ENCODE measurements at regions not wholly inside any gene's neighbourhood (a gene's known extent, or its start where the extent isn't known, plus 50 kb on each side); places are given as distances from the start of the nearest gene placed in this dataset.

DNA sequence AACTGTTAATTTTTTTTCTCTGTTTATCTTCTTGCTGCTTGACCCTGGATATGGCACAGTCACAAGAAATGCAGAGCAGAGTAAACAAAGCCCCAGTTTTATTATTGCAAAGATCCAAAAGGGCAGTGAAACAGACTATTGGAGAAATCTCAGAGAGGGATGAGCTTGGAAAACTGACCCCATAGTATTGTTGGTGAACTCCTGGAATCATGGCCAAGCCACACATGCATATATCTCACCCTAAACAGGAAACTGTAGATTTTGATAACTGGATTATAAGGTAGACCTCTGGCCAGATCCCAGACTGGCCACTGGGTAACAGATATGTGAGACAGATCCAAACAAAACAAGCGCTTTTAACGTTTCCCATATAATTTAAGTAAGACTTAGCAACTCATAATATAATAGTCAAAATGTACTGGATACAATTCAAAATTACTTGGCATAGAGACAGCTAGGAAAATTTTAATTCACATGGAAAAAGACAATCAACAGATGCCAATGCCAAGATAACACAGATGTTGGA is 263.5 kb upstream of the SEMA6A start:
- no peak overlapping the region for H3K27ac ChIP-seq (ENCODE audit: low read length)
- no peak overlapping the region for H3K9ac ChIP-seq (ENCODE audit: low read length)
- H3K36me3 ChIP-seq (ENCODE audit: control insufficient read depth, low read depth, low read length) = no peaks in the 10 kb centered on the region
- no peaks in the 10 kb centered on the region for H3K4me1 ChIP-seq (ENCODE audit: control insufficient read depth, low read depth, low read length)
- H3K27me3 ChIP-seq (ENCODE audit: control insufficient read depth, insufficient read depth, low read length) = no peaks in the 10 kb centered on the region
- H3K9me3 ChIP-seq (ENCODE audit: control insufficient read depth, low read depth, low read length) = no peaks in the 10 kb centered on the region
- no peak overlapping the region for H3K4me3 ChIP-seq (ENCODE audit: low read length)

- Histone ChIP-seq H3K9ac (ENCODE audit: low read length) (no peak overlapping the region), H3K27ac (ENCODE audit: low read length) (no peak overlapping the region), H3K27me3 (ENCODE audit: control insufficient read depth, insufficient read depth, low read length) (no peaks in the 10 kb centered on the region), H3K36me3 (ENCODE audit: control insufficient read depth, low read depth, low read length) (no peaks in the 10 kb centered on the region), H3K4me3 (ENCODE audit: low read length) (no peak overlapping the region), H3K4me1 (ENCODE audit: control insufficient read depth, low read depth, low read length) (no peaks in the 10 kb centered on the region), H3K9me3 (ENCODE audit: control insufficient read depth, low read depth, low read length) (no peaks in the 10 kb centered on the region)
Measured at GRCh38 chr5:116834796-116835515, 260.3 kb upstream of the SEMA6A start.

GRCh38 chr5:116830079-116830478 is 255.5 kb upstream of the SEMA6A start:
- H3K27ac ChIP-seq (ENCODE audit: low read length) = no peak overlapping the region
- H3K4me1 ChIP-seq (ENCODE audit: control insufficient read depth, low read depth, low read length) = no peaks in the 10 kb centered on the region
- H3K9me3 ChIP-seq (ENCODE audit: control insufficient read depth, low read depth, low read length) = no peaks in the 10 kb centered on the region
- no peak overlapping the region for H3K9ac ChIP-seq (ENCODE audit: low read length)
- H3K4me3 ChIP-seq (ENCODE audit: low read length) = no peak overlapping the region
- no peaks in the 10 kb centered on the region for H3K27me3 ChIP-seq (ENCODE audit: control insufficient read depth, insufficient read depth, low read length)
- H3K36me3 ChIP-seq (ENCODE audit: control insufficient read depth, low read depth, low read length) = no peaks in the 10 kb centered on the region

- Histone ChIP-seq H3K27ac (ENCODE audit: low read length) (no peak overlapping the region), H3K36me3 (ENCODE audit: control insufficient read depth, low read depth, low read length) (no peaks in the 10 kb centered on the region), H3K9me3 (ENCODE audit: control insufficient read depth, low read depth, low read length) (no peaks in the 10 kb centered on the region), H3K27me3 (ENCODE audit: control insufficient read depth, insufficient read depth, low read length) (no peaks in the 10 kb centered on the region), H3K4me1 (ENCODE audit: control insufficient read depth, low read depth, low read length) (peaks cover 9% of the 10 kb centered on the region), H3K4me3 (ENCODE audit: low read length) (no peak overlapping the region), H3K9ac (ENCODE audit: low read length) (no peak overlapping the region)
Measured at GRCh38 chr5:116827078-116827477, 252.5 kb upstream of the SEMA6A start.

GRCh38 chr5:116825486-116825885 is 250.9 kb upstream of the SEMA6A start:
- no peak overlapping the region for H3K27ac ChIP-seq (ENCODE audit: low read length)
- no peaks in the 10 kb centered on the region for H3K9me3 ChIP-seq (ENCODE audit: control insufficient read depth, low read depth, low read length)
- no peaks in the 10 kb centered on the region for H3K36me3 ChIP-seq (ENCODE audit: control insufficient read depth, low read depth, low read length)
- H3K9ac ChIP-seq (ENCODE audit: low read length) = no peak overlapping the region
- H3K27me3 ChIP-seq (ENCODE audit: control insufficient read depth, insufficient read depth, low read length) = no peaks in the 10 kb centered on the region
- H3K4me3 ChIP-seq (ENCODE audit: low read length) = no peak overlapping the region
- H3K4me1 ChIP-seq (ENCODE audit: control insufficient read depth, low read depth, low read length) = peaks cover 15% of the 10 kb centered on the region

- Histone ChIP-seq H3K9me3 (ENCODE audit: control insufficient read depth, low read depth, low read length) (no peaks in the 10 kb centered on the region), H3K4me1 (ENCODE audit: control insufficient read depth, low read depth, low read length) (peaks cover 20% of the 10 kb centered on the region), H3K9ac (ENCODE audit: low read length) (no peak overlapping the region), H3K27me3 (ENCODE audit: control insufficient read depth, insufficient read depth, low read length) (no peaks in the 10 kb centered on the region), H3K4me3 (ENCODE audit: low read length) (no peak overlapping the region), H3K36me3 (ENCODE audit: control insufficient read depth, low read depth, low read length) (no peaks in the 10 kb centered on the region), H3K27ac (ENCODE audit: low read length) (no peak overlapping the region)
Measured at GRCh38 chr5:116824751-116825438, 250.3 kb upstream of the SEMA6A start.

DNA sequence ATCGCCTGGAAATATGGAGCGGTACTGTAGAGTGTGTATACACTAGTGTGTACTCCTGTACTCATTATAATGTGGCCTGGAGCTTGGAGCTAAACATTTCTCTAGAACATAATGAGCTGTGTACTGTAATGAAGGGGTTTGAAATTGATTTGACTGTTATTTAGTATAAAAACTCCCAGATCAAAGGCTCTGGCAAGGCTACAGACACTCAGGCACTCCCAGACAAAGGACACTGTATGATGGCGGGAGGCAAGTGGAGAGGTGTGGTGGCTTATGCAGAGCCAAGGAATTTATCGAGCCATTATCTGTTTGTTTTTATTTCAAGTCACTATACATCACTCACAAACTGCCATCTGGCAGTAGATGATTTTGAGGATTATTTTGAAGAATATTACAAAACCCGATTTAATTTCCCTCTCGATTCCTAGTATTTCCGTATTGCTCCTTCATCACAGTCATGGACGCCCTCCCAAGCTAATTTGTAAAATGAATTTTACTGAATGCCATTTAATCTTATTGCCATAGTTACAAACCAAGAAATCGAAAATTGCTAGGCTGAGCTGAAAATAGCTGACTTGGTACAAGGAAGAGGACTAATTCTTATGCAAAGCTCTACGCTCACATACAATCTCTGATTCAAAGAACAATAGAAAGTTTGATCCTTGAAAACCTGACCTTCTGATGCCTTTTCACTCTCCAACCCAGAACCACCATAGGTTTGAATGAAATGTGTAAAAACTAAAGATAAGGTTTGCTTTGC is 240.2 kb upstream of the SEMA6A start:
- Histone ChIP-seq H3K4me3 (ENCODE audit: low read length) (no peak overlapping the region), H3K27me3 (ENCODE audit: control insufficient read depth, insufficient read depth, low read length) (no peaks in the 10 kb centered on the region), H3K9me3 (ENCODE audit: control insufficient read depth, low read depth, low read length) (no peaks in the 10 kb centered on the region), H3K9ac (ENCODE audit: low read length) (no peak overlapping the region), H3K27ac (ENCODE audit: low read length) (peak overlapping the region; percentile 41), H3K36me3 (ENCODE audit: control insufficient read depth, low read depth, low read length) (no peaks in the 10 kb centered on the region), H3K4me1 (ENCODE audit: control insufficient read depth, low read depth, low read length) (peaks cover 36% of the 10 kb centered on the region)

- Histone ChIP-seq H3K36me3 (ENCODE audit: control insufficient read depth, low read depth, low read length) (no peaks in the 10 kb centered on the region), H3K27ac (ENCODE audit: low read length) (no peak overlapping the region), H3K9ac (ENCODE audit: low read length) (no peak overlapping the region), H3K9me3 (ENCODE audit: control insufficient read depth, low read depth, low read length) (no peaks in the 10 kb centered on the region), H3K27me3 (ENCODE audit: control insufficient read depth, insufficient read depth, low read length) (no peaks in the 10 kb centered on the region), H3K4me1 (ENCODE audit: control insufficient read depth, low read depth, low read length) (peaks cover 36% of the 10 kb centered on the region), H3K4me3 (ENCODE audit: low read length) (no peak overlapping the region)
Measured at GRCh38 chr5:116813906-116814305, 239.3 kb upstream of the SEMA6A start.

- no peak overlapping the region for H3K27ac ChIP-seq (ENCODE audit: low read length)
- peaks cover 36% of the 10 kb centered on the region for H3K4me1 ChIP-seq (ENCODE audit: control insufficient read depth, low read depth, low read length)
- H3K27me3 ChIP-seq (ENCODE audit: control insufficient read depth, insufficient read depth, low read length) = no peaks in the 10 kb centered on the region
- no peak overlapping the region for H3K4me3 ChIP-seq (ENCODE audit: low read length)
- H3K9ac ChIP-seq (ENCODE audit: low read length) = no peak overlapping the region
- H3K36me3 ChIP-seq (ENCODE audit: control insufficient read depth, low read depth, low read length) = no peaks in the 10 kb centered on the region
- H3K9me3 ChIP-seq (ENCODE audit: control insufficient read depth, low read depth, low read length) = no peaks in the 10 kb centered on the region
Measured at GRCh38 chr5:116813356-116813755, 238.7 kb upstream of the SEMA6A start.

DNA sequence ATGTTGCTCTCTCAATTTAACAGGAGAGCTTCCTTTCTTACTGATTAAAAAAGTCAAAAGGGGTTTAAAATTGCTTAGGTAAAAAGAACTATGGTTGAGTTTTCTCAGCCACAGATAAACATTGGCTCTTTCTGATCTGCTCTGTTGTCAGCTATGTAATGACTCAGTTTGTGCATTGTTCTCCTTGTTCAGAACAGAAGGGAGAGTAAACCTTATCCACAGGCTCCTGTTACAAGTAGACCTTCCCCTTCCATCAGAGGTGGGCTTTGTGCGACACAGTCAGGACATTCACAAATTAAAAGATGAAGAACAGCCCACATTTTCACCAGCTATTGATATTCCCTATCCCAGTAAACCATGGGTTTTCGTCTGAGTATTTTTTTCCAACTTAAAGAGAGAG is 236.3 kb upstream of the SEMA6A start:
- peak overlapping the region; percentile 24 for H3K27ac ChIP-seq (ENCODE audit: low read length)
- no peak overlapping the region for H3K4me3 ChIP-seq (ENCODE audit: low read length)
- no peaks in the 10 kb centered on the region for H3K9me3 ChIP-seq (ENCODE audit: control insufficient read depth, low read depth, low read length)
- no peak overlapping the region for H3K9ac ChIP-seq (ENCODE audit: low read length)
- H3K4me1 ChIP-seq (ENCODE audit: control insufficient read depth, low read depth, low read length) = peaks cover 32% of the 10 kb centered on the region
- H3K36me3 ChIP-seq (ENCODE audit: control insufficient read depth, low read depth, low read length) = no peaks in the 10 kb centered on the region
- H3K27me3 ChIP-seq (ENCODE audit: control insufficient read depth, insufficient read depth, low read length) = no peaks in the 10 kb centered on the region

DNA sequence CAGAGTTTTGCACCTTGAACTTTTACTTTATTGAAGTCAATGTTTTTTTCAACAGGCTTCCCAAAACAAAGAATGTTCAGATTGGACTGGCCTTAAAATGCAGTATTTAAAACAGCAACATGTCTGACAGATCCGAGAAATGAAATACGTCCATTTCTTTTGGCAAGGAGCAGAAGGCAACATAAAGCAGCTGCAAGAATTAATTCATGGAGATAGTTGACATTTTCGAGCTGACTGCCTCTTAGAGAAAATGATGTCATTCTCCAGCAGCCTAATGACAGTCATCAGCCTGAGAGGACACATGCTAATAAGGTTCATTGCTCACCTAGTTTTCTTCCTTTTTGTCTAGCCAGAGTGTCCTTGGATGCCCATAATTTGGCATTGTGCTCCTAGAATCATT is 232.2 kb upstream of the SEMA6A start:
- no peaks in the 10 kb centered on the region for H3K36me3 ChIP-seq (ENCODE audit: control insufficient read depth, low read depth, low read length)
- H3K9me3 ChIP-seq (ENCODE audit: control insufficient read depth, low read depth, low read length) = no peaks in the 10 kb centered on the region
- H3K27ac ChIP-seq (ENCODE audit: low read length) = no peak overlapping the region
- H3K4me3 ChIP-seq (ENCODE audit: low read length) = no peak overlapping the region
- no peaks in the 10 kb centered on the region for H3K27me3 ChIP-seq (ENCODE audit: control insufficient read depth, insufficient read depth, low read length)
- peaks cover 14% of the 10 kb centered on the region for H3K4me1 ChIP-seq (ENCODE audit: control insufficient read depth, low read depth, low read length)
- no peak overlapping the region for H3K9ac ChIP-seq (ENCODE audit: low read length)
